ENCODE measurements at regions not wholly inside any gene's neighbourhood (a gene's known extent, or its start where the extent isn't known, plus 50 kb on each side); places are given as distances from the start of the nearest gene placed in this dataset.

DNA sequence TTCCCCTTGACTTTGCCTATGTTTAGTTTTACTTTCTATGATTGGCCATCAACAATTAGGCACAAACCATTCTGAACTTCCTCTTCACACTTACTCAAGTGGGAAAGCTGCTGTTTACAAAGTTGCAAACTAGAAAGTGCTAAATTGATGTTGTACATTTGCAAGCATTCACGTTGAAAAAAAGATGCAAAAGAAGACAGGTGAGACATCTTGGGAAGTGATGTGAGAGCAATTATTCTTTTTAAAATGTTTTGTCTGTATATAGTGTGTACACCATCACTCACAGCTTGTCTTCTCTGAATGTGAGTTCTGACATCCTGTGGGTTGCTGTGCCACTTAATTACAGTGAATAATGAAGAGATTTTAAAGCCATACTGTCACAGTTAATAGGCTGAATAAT lies 874.1 kb upstream of the LRATD1 start (continued):
- TF ChIP-seq MEF2B (IDR thresholded peaks at IDR 0.05; ENCODE audit: partially characterized antibody, poor library complexity, severe bottlenecking) (peak; percentile 53), CEBPB (IDR thresholded peaks at IDR 0.05; ENCODE audit: borderline replicate concordance in 1 of 2, low read depth in 2 of 2, low read length in 2 of 2) (no peak), SIN3A (IDR thresholded peaks at IDR 0.05; ENCODE audit: low read depth, low read length) (no peak), CBFB (IDR thresholded peaks at IDR 0.05; ENCODE audit: low read depth) (no peak), ATF2 (IDR thresholded peaks at IDR 0.05; ENCODE audit: low read length) (no peak), JUND (IDR thresholded peaks at IDR 0.05; ENCODE audit: low read depth, low read length) (no peak), ZBED1 (IDR thresholded peaks at IDR 0.05; ENCODE audit: borderline replicate concordance) (no peak), ZSCAN29 (IDR thresholded peaks at IDR 0.05) (no peak), ZNF592 (IDR thresholded peaks at IDR 0.05) (no peak), TBL1XR1 (IDR thresholded peaks at IDR 0.05; ENCODE audit: low read depth, low read length) (no peak), ATF7 (IDR thresholded peaks at IDR 0.05; ENCODE audit: low read depth) (peak; percentile 84), ZNF217 (IDR thresholded peaks at IDR 0.05) (peak; percentile 78; the same call in 1 of the 2 replicates), STAT3 (IDR thresholded peaks at IDR 0.05; ENCODE audit: low read depth, low read length) (0 out of 2 replicates have a peak, but pooled peaks have one; percentile 33), MXI1 (IDR thresholded peaks at IDR 0.05; ENCODE audit: low read depth, low read length) (no peak), RFX5 (IDR thresholded peaks at IDR 0.05; ENCODE audit: low read depth, low read length) (0 out of 2 replicates have a peak, but pooled peaks have one; percentile 25), EZH2 (IDR thresholded peaks at IDR 0.05; ENCODE audit: borderline replicate concordance, control insufficient read depth, low read depth, low read length) (no peak), USF1 (IDR thresholded peaks at IDR 0.05; ENCODE audit: borderline replicate concordance, extremely low read length, insufficient read depth, low read depth, low read length) (no peak), CHD2 (IDR thresholded peaks at IDR 0.05; ENCODE audit: borderline replicate concordance, low read depth, low read length) (0 out of 2 replicates have a peak, but pooled peaks have one; percentile 47), HDGF (IDR thresholded peaks at IDR 0.05) (no peak), SUZ12 (IDR thresholded peaks at IDR 0.05; ENCODE audit: unreplicated experiment) (no peak)
- TF ChIP-seq, protein P1, sequence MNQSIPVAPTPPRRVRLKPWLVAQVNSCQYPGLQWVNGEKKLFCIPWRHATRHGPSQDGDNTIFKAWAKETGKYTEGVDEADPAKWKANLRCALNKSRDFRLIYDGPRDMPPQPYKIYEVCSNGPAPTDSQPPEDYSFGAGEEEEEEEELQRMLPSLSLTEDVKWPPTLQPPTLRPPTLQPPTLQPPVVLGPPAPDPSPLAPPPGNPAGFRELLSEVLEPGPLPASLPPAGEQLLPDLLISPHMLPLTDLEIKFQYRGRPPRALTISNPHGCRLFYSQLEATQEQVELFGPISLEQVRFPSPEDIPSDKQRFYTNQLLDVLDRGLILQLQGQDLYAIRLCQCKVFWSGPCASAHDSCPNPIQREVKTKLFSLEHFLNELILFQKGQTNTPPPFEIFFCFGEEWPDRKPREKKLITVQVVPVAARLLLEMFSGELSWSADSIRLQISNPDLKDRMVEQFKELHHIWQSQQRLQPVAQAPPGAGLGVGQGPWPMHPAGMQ (IDR thresholded peaks at IDR 0.05; ENCODE audit: borderline replicate concordance) = no peak
- TF ChIP-seq, protein P2, sequence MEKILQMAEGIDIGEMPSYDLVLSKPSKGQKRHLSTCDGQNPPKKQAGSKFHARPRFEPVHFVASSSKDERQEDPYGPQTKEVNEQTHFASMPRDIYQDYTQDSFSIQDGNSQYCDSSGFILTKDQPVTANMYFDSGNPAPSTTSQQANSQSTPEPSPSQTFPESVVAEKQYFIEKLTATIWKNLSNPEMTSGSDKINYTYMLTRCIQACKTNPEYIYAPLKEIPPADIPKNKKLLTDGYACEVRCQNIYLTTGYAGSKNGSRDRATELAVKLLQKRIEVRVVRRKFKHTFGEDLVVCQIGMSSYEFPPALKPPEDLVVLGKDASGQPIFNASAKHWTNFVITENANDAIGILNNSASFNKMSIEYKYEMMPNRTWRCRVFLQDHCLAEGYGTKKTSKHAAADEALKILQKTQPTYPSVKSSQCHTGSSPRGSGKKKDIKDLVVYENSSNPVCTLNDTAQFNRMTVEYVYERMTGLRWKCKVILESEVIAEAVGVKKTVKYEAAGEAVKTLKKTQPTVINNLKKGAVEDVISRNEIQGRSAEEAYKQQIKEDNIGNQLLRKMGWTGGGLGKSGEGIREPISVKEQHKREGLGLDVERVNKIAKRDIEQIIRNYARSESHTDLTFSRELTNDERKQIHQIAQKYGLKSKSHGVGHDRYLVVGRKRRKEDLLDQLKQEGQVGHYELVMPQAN (conservative IDR thresholded peaks at IDR 0.05) = no peak
